SK-N-SH (cell line): ENCODE measurements at regions not wholly inside any gene's neighbourhood (a gene's known extent, or its start where the extent isn't known, plus 50 kb on each side); places are given as distances from the start of the nearest gene placed in this dataset.

Experiments used
- CTCF ChIA-PET: fragments of 300-600, 350-600 bp; formaldehyde crosslinking; extraction: SDS; loops from one replicate; lab custom pipeline; 2021; lab: Yijun Ruan, JAX
- POLR2A ChIA-PET: fragments of 350-600 bp; sonication (Branson Sonifier 250); formaldehyde crosslinking; extraction: SDS; loops from one replicate; lab custom pipeline; 2020; ENCODE audit warnings: antibody characterized with exemption, inconsistent platforms; lab: Yijun Ruan, JAX
- DNase-seq: peaks from one replicate; pipeline ENCODE4 v3.0.0; 2012
- H2AFZ ChIP-seq: fragments of 200-600 bp; sonication (generic); 2 replicates; pipeline ENCODE4 v1.8.1; 2016; ENCODE audit warnings: antibody characterized with exemption, mild to moderate bottlenecking, low read depth
- H3F3A ChIP-seq: fragments of 200-600 bp; sonication (generic); replicated peaks from 2 replicates; pipeline ENCODE3; 2016; ENCODE audit warnings: antibody characterized with exemption, mild to moderate bottlenecking; ENCODE audit not compliant: insufficient read depth
- H3K27ac ChIP-seq, 2 experiments: fragments of 200-500 bp in 1 of 2; fragments of 200-600 bp in 1 of 2; sonication (Bioruptor generic) in 1 of 2; sonication (generic), shearing (Covaris generic) in 1 of 2; 2 replicates each; pipeline versions ENCODE4 v1.5.1 to v1.6.1; 2014 to 2016; ENCODE audit warnings: low read depth in 2 of 2, inconsistent platforms in 1 of 2, low read length in 1 of 2, mild to moderate bottlenecking in 1 of 2, mixed read lengths in 1 of 2
- H3K27me3 ChIP-seq: fragments of 200-600 bp; sonication (generic), shearing (Covaris generic); 2 replicates; pipeline ENCODE4 v1.6.1; 2016; ENCODE audit warnings: mixed run types; ENCODE audit not compliant: insufficient read depth
- H3K36me3 ChIP-seq, 2 experiments: fragments of 200-500 bp in 1 of 2; fragments of 200-600 bp in 1 of 2; sonication (Bioruptor generic) in 1 of 2; sonication (generic) in 1 of 2; replicated peaks in 1 of 2; 2 replicates each; pipeline versions ENCODE3 to v1.5.1; 2014 to 2016; ENCODE audit warnings: low read length in 1 of 2, mild to moderate bottlenecking in 1 of 2; ENCODE audit not compliant: insufficient read depth in 2 of 2, control insufficient read depth in 1 of 2
- H3K4me1 ChIP-seq, 2 experiments: fragments of 200-500 bp in 1 of 2; fragments of 200-600 bp in 1 of 2; sonication (Bioruptor generic) in 1 of 2; sonication (generic), shearing (Covaris generic) in 1 of 2; 2 replicates each; pipeline versions ENCODE4 v1.5.1 to v1.6.1; 2014 to 2016; ENCODE audit warnings: low read depth in 1 of 2, low read length in 1 of 2, mixed run types in 1 of 2; ENCODE audit not compliant: insufficient read depth in 2 of 2, control insufficient read depth in 1 of 2
- H3K4me2 ChIP-seq: fragments of 200-600 bp; sonication (generic), shearing (Covaris generic); 2 replicates; pipeline ENCODE4 v1.6.1; 2017; ENCODE audit warnings: mixed run types
- H3K4me3 ChIP-seq, 2 experiments: fragments of 200-500 bp in 1 of 2; fragments of 200-600 bp in 1 of 2; sonication (Bioruptor generic) in 1 of 2; sonication (generic), shearing (Covaris generic) in 1 of 2; 2 replicates each; pipeline versions ENCODE4 v1.5.1 to v1.8.1; 2014 to 2016; ENCODE audit warnings: low read depth in 2 of 2, inconsistent platforms in 1 of 2, low read length in 1 of 2, mild to moderate bottlenecking in 1 of 2, mixed read lengths in 1 of 2, moderate library complexity in 1 of 2
- H3K79me2 ChIP-seq: fragments of 200-600 bp; sonication (generic); 2 replicates; pipeline ENCODE4 v1.8.1; 2017; ENCODE audit warnings: mild to moderate bottlenecking; ENCODE audit not compliant: insufficient read depth
- H3K9ac ChIP-seq: fragments of 200-600 bp; sonication (generic); 2 replicates; pipeline ENCODE4 v1.6.1; 2017; ENCODE audit warnings: mixed run types
- H3K9me2 ChIP-seq: fragments of 200-600 bp; sonication (generic); 2 replicates; pipeline ENCODE4 v1.6.1; 2017; ENCODE audit warnings: mixed run types
- H3K9me3 ChIP-seq: fragments of 200-600 bp; sonication (generic); 2 replicates; pipeline ENCODE4 v1.6.1; 2017; ENCODE audit warnings: mixed run types, mild to moderate bottlenecking, moderate library complexity
- H4K20me1 ChIP-seq: fragments of 200-600 bp; sonication (generic); 2 replicates; pipeline ENCODE4 v1.6.1; 2017; ENCODE audit warnings: mild to moderate bottlenecking, mixed run types; ENCODE audit not compliant: insufficient read depth
- ELF1 ChIP-seq: IDR thresholded peaks from 2 replicates; pipeline ENCODE4 v1.4.0; 2012
- MXI1 ChIP-seq: IDR thresholded peaks from 2 replicates; pipeline ENCODE4 v1.6.1; 2012; ENCODE audit warnings: mild to moderate bottlenecking, low read depth, low read length, improper control_type of control experiment
- POLR2AphosphoS5 ChIP-seq: IDR thresholded peaks from 2 replicates; pipeline ENCODE4 v1.6.1; 2012; ENCODE audit warnings: low read depth, low read length
- RFX5 ChIP-seq: IDR thresholded peaks from 2 replicates; pipeline ENCODE4 v1.6.1; 2012; ENCODE audit warnings: mild to moderate bottlenecking, improper control_type of control experiment, low read length
- TCF12 ChIP-seq: IDR thresholded peaks from 2 replicates; pipeline ENCODE4 v1.4.0; 2012
- YY1 ChIP-seq: IDR thresholded peaks from 2 replicates; pipeline ENCODE4 v1.4.0; 2012; ENCODE audit warnings: low read depth, mild to moderate bottlenecking
- WGBS: methylation state at CpG from one replicate; pipeline ENCODE4 v1.1.6; 2017; ENCODE audit warnings: low lambda C conversion rate; 5-methylcytosine and 5-hydroxymethylcytosine counted together
- TF ChIP-seq, protein P1 (sequence below): IDR thresholded peaks from 2 replicates; pipeline ENCODE4; 2012
- TF ChIP-seq, protein P2 (sequence below): IDR thresholded peaks from 2 replicates; pipeline ENCODE4 v1.6.1; 2012; ENCODE audit warnings: mild to moderate bottlenecking, low read depth, low read length, moderate library complexity
- TF ChIP-seq, protein P3 (sequence below): IDR thresholded peaks from 2 replicates; pipeline ENCODE4 v1.4.0; 2012; ENCODE audit warnings: low read depth

DNA sequence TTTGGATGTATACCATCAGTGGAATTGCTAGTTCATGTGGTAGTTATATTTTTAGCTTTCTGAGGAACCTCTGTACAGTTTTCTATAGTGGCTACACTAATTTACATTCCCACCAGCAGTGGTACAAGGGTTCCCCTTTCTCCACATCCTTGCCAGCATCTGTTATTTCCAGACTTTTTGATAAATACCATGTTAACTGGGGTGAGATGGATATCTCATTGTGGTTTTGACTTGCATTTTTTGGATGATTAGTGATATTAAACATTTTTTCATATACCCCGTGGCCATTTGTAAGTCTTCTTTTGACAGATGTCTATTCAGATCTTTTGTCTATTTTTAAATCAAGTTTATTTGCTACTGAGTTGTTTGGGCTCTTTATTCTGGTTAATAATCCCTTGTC is 455.6 kb upstream of the RARB start:
- Histone ChIP-seq H3K9me2 (no peaks in the 10 kb centered on the region), H3K4me2 (no peak overlapping the region), H4K20me1 (no peaks in the 10 kb centered on the region), H3K4me3 (no peak overlapping the region), H3K27ac (no peak overlapping the region), H3K36me3 (no peaks in the 10 kb centered on the region), H3K79me2 (no peaks in the 10 kb centered on the region), H3K27me3 (no peaks in the 10 kb centered on the region), H3K4me1 (no peaks in the 10 kb centered on the region), H3K9me3 (no peaks in the 10 kb centered on the region), H2AFZ (no peak overlapping the region; the same call in 1 of the 2 replicates), H3F3A (no peaks in the 10 kb centered on the region), H3K9ac (no peak overlapping the region)
- POLR2A ChIA-PET: no interaction called here
- WGBS: 2% methylated on average over 1 of the region's 1 CpG
- CTCF ChIA-PET: interaction anchor here (0.7 kb wide), 1 partner anchor 13 kb away, joined by 3 read pairs; no protein-coding TSS in a partner anchor
- TF ChIP-seq TCF12: peak; percentile 52
- TF ChIP-seq, protein P1, sequence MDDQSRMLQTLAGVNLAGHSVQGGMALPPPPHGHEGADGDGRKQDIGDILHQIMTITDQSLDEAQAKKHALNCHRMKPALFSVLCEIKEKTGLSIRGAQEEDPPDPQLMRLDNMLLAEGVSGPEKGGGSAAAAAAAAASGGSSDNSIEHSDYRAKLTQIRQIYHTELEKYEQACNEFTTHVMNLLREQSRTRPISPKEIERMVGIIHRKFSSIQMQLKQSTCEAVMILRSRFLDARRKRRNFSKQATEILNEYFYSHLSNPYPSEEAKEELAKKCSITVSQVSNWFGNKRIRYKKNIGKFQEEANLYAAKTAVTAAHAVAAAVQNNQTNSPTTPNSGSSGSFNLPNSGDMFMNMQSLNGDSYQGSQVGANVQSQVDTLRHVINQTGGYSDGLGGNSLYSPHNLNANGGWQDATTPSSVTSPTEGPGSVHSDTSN: 0 out of 2 replicates have a peak, but pooled peaks have one; percentile 26
- TF ChIP-seq ELF1: no peak
- no peak for TF ChIP-seq POLR2AphosphoS5
- no peak for DNase-seq

DNA sequence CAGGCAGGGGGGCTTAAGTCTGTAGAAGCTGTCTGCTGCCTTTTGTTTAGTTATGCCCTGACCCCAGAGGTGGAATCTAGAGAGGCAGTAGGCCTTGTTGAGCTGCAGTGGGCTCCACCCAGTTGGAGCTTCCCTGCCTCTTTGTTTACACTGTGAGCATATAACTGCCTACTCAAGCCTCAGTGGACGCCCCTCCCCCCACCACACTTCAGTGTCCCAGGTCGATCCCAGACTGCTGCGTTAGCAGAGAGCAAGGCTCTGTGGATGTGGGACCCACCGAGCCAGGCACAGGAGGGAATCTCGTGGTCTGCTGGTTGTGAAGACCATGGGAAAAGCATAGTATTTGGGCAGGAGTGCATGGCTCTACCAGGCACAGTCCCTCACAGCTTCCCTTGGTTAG is 446.8 kb upstream of the RARB start:
- no peak for TF ChIP-seq RFX5
- TF ChIP-seq, protein P1: no peak
- TF ChIP-seq YY1: no peak
- TF ChIP-seq, protein P2, sequence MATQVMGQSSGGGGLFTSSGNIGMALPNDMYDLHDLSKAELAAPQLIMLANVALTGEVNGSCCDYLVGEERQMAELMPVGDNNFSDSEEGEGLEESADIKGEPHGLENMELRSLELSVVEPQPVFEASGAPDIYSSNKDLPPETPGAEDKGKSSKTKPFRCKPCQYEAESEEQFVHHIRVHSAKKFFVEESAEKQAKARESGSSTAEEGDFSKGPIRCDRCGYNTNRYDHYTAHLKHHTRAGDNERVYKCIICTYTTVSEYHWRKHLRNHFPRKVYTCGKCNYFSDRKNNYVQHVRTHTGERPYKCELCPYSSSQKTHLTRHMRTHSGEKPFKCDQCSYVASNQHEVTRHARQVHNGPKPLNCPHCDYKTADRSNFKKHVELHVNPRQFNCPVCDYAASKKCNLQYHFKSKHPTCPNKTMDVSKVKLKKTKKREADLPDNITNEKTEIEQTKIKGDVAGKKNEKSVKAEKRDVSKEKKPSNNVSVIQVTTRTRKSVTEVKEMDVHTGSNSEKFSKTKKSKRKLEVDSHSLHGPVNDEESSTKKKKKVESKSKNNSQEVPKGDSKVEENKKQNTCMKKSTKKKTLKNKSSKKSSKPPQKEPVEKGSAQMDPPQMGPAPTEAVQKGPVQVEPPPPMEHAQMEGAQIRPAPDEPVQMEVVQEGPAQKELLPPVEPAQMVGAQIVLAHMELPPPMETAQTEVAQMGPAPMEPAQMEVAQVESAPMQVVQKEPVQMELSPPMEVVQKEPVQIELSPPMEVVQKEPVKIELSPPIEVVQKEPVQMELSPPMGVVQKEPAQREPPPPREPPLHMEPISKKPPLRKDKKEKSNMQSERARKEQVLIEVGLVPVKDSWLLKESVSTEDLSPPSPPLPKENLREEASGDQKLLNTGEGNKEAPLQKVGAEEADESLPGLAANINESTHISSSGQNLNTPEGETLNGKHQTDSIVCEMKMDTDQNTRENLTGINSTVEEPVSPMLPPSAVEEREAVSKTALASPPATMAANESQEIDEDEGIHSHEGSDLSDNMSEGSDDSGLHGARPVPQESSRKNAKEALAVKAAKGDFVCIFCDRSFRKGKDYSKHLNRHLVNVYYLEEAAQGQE: no peak
- no peak for TF ChIP-seq MXI1
- TF ChIP-seq, protein P3, sequence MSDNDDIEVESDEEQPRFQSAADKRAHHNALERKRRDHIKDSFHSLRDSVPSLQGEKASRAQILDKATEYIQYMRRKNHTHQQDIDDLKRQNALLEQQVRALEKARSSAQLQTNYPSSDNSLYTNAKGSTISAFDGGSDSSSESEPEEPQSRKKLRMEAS: no peak
- no peak overlapping the region for H3K9ac ChIP-seq
- 20% methylated on average over 1 of the region's 5 CpGs for WGBS
- no peaks in the 10 kb centered on the region for H3K9me2 ChIP-seq
- POLR2A ChIA-PET: no interaction called here
- no peaks in the 10 kb centered on the region for H3K9me3 ChIP-seq
- no peaks in the 10 kb centered on the region for H3K36me3 ChIP-seq
- no peaks in the 10 kb centered on the region for H3K27me3 ChIP-seq
- H4K20me1 ChIP-seq: no peaks in the 10 kb centered on the region
- CTCF ChIA-PET: no interaction called here
- no peaks in the 10 kb centered on the region for H3K79me2 ChIP-seq
- H3K4me3 ChIP-seq: no peak overlapping the region
- H3K27ac ChIP-seq: no peak overlapping the region
- DNase-seq: no peak
- no peak overlapping the region for H2AFZ ChIP-seq
- H3F3A ChIP-seq: no peaks in the 10 kb centered on the region
- peaks cover 0 to 3% of the 10 kb centered on the region in 2 experiments; a peak in 2 of 4 replicates for H3K4me1 ChIP-seq
- H3K4me2 ChIP-seq: no peak overlapping the region
